ENCODE measurements at regions not wholly inside any gene's neighbourhood (a gene's known extent, or its start where the extent isn't known, plus 50 kb on each side); places are given as distances from the start of the nearest gene placed in this dataset.

DNA sequence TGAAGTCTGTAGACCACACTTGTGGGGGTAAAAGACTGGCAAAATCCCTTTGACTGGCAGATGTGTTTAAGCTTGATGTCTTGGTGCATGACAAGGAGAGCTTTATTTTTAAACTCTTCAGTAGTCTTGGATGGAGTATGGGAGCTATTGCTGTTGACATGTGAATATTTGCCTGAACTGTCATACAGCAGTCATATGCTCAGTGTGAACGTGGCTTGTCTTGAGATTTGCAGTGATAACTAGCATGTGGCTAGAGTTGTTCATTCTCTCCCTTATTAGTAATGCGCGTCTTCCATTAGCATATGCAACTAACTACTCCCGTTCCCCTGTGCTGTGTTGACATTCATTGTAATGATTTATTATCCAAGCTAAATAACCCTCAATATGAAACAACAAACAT, 523.6 kb upstream of the WWC1 start:
- Histone ChIP-seq H3K9me3 (no peaks in the 10 kb centered on the region), H3K36me3 (replicated peaks in 1 of 2; ENCODE audit: insufficient read depth in 1 of 2, low read depth in 2 of 2) (no peaks in the 10 kb centered on the region), H3K27me3 (no peaks in the 10 kb centered on the region), H3K4me1 (no peaks in the 10 kb centered on the region), H3K4me3 (no peak overlapping the region), H3K27ac (no peak overlapping the region)
- ATAC-seq: no peak
- 61 to 65% methylated on average over 4 of the region's 4 CpGs for WGBS, 2 donors
- TF ChIP-seq, protein P1, sequence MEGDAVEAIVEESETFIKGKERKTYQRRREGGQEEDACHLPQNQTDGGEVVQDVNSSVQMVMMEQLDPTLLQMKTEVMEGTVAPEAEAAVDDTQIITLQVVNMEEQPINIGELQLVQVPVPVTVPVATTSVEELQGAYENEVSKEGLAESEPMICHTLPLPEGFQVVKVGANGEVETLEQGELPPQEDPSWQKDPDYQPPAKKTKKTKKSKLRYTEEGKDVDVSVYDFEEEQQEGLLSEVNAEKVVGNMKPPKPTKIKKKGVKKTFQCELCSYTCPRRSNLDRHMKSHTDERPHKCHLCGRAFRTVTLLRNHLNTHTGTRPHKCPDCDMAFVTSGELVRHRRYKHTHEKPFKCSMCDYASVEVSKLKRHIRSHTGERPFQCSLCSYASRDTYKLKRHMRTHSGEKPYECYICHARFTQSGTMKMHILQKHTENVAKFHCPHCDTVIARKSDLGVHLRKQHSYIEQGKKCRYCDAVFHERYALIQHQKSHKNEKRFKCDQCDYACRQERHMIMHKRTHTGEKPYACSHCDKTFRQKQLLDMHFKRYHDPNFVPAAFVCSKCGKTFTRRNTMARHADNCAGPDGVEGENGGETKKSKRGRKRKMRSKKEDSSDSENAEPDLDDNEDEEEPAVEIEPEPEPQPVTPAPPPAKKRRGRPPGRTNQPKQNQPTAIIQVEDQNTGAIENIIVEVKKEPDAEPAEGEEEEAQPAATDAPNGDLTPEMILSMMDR (IDR thresholded peaks at IDR 0.05): no peak
- TF ChIP-seq POLR2A (IDR thresholded peaks at IDR 0.05): no peak
- DNase-seq: no peak
- intact Hi-C loops (cut with DNase I): no loop called here

DNA sequence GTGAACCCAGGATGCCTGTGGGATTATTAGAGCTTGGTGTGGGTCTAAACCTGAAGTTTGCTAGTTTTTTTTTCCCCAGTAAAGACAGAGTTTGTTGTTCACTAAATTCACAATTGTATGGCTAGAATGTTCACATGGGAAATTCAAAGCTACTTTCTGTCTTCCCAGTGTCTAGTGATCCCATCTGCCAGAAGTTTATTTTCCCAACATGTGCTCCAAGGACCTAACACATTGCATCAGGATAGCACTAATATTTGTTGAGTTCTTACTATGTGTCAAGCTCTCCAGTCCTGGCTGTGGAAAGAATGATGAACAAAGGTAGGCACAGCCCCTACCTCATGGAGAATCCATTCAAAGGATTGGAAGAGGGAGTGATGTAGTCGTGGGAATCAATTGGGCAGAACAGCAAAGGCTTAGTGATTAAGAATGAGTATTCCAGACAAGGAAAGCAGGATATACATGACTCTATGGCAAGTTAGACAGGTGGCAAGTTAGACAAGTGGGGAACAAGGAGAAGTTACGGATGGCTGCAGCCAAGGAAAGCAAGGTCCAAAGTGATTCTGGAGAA, 521.5 kb upstream of the WWC1 start:
- no peak for DNase-seq
- TF ChIP-seq, protein P1 (IDR thresholded peaks at IDR 0.05): no peak
- TF ChIP-seq POLR2A (IDR thresholded peaks at IDR 0.05): no peak
- H3K27ac ChIP-seq: no peak overlapping the region
- 64 to 70% methylated on average over 2 of the region's 2 CpGs for WGBS, 2 donors
- H3K4me1 ChIP-seq: no peaks in the 10 kb centered on the region
- intact Hi-C loops (cut with DNase I): no loop called here
- H3K9me3 ChIP-seq: no peaks in the 10 kb centered on the region
- H3K36me3 ChIP-seq (replicated peaks in 1 of 2; ENCODE audit: insufficient read depth in 1 of 2, low read depth in 2 of 2): no peaks in the 10 kb centered on the region
- no peak for ATAC-seq
- H3K4me3 ChIP-seq: no peak overlapping the region
- no peaks in the 10 kb centered on the region for H3K27me3 ChIP-seq

DNA sequence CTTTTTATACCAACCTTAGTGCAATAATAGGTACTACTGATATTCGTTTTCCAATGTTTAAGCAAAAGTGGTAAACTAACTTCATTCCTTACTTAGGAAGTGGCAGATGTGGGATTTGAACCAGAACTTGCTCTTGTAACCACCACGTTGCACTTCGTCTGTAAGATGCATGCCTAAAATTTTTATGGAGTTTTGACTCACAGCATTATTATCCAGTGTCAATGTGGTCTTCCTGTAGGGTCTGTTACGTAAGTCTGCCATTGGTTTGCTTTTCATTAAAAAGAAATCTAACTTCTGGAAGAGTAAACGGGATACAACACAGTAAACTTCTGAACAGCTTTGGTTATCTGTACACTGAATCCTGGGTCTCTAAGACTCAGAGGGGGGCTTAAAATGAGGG, 521.0 kb upstream of the WWC1 start:
- TF ChIP-seq, protein P1 (IDR thresholded peaks at IDR 0.05): no peak
- no peak for TF ChIP-seq POLR2A (IDR thresholded peaks at IDR 0.05)
- no peaks in the 10 kb centered on the region for H3K4me1 ChIP-seq
- ATAC-seq (no peak), DNase-seq (no peak)
- no peak overlapping the region for H3K4me3 ChIP-seq
- intact Hi-C loops (cut with DNase I): no loop called here
- WGBS, 2 donors: 46 to 56% methylated on average over 5 of the region's 5 CpGs
- no peaks in the 10 kb centered on the region for H3K9me3 ChIP-seq
- H3K36me3 ChIP-seq (replicated peaks in 1 of 2; ENCODE audit: insufficient read depth in 1 of 2, low read depth in 2 of 2): no peaks in the 10 kb centered on the region
- H3K27ac ChIP-seq: no peak overlapping the region
- H3K27me3 ChIP-seq: no peaks in the 10 kb centered on the region

DNA sequence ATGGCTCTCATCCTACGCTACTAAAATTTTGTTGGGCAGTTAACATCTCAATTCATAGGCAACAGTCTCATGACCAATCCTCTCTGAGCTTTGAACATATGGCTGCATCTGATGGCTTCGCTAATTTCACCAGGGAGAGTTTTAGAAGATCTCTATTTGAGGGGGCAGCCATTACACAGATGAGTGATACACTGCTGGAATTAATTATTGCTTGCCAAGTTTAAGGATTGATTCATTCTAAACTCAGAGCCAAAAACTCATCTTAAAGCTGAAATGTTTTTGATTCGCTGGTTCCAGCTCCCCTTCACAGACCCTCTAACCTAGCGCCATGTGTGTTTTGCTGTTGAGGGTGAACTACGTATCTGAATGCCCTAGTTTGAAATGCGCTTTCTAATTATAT, 519.9 kb upstream of the WWC1 start:
- no peak overlapping the region for H3K4me3 ChIP-seq
- DNase-seq: no peak
- no peaks in the 10 kb centered on the region for H3K4me1 ChIP-seq
- WGBS, 2 donors: 82% methylated on average over 6 of the region's 6 CpGs
- no peaks in the 10 kb centered on the region for H3K9me3 ChIP-seq
- H3K27ac ChIP-seq: no peak overlapping the region
- H3K36me3 ChIP-seq (replicated peaks in 1 of 2; ENCODE audit: insufficient read depth in 1 of 2, low read depth in 2 of 2): no peaks in the 10 kb centered on the region
- intact Hi-C loops (cut with DNase I): no loop called here
- no peak for ATAC-seq
- TF ChIP-seq POLR2A (IDR thresholded peaks at IDR 0.05): no peak
- TF ChIP-seq, protein P1 (IDR thresholded peaks at IDR 0.05): no peak
- H3K27me3 ChIP-seq: no peaks in the 10 kb centered on the region

DNA sequence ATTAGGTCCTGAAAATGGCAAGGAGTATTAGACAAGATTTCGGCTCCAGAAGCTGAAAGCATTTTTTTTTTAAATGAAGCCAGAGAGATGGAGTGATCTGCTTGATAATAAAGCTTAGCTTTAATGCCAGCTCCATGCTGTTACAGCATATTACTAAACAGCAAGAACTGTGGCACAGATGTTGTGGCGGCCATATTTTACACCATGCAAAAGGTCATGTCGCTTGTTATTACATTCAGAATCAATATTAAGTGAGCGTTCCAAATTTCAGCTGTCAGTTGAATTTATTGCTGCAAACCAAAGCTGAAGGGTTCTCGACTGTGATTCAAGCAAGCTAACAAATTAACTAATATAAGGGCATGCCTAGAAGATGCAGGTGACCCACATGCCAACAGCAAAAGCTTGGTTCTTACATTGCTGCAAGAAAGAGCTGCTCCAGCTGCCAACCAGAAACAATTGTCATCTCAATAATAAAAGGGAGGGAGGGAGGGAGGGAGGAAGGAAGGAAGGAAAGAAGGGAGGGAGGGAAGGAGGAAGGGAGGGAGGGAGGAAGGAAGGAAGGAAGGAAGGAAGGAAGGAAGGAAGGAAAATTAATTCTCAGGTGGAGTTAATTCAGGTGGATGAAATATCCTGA, 517.7 kb upstream of the WWC1 start:
- 46 to 55% methylated on average over 5 of the region's 5 CpGs for WGBS, 2 donors
- ATAC-seq (no peak), DNase-seq (no peak)
- H3K4me1 ChIP-seq: no peaks in the 10 kb centered on the region
- intact Hi-C loops (cut with DNase I): no loop called here
- no peak overlapping the region for H3K27ac ChIP-seq
- H3K4me3 ChIP-seq: no peak overlapping the region
- no peaks in the 10 kb centered on the region for H3K9me3 ChIP-seq
- TF ChIP-seq, protein P1 (IDR thresholded peaks at IDR 0.05): no peak
- no peak for TF ChIP-seq POLR2A (IDR thresholded peaks at IDR 0.05)
- no peaks in the 10 kb centered on the region for H3K36me3 ChIP-seq (replicated peaks in 1 of 2; ENCODE audit: insufficient read depth in 1 of 2, low read depth in 2 of 2)
- no peaks in the 10 kb centered on the region for H3K27me3 ChIP-seq
